ENCODE measurements at regions not wholly inside any gene's neighbourhood (a gene's known extent, or its start where the extent isn't known, plus 50 kb on each side); places are given as distances from the start of the nearest gene placed in this dataset.

- TF ChIP-seq CTCF (IDR thresholded peaks at IDR 0.05): no peak
- TF ChIP-seq POLR2A (IDR thresholded peaks at IDR 0.05): no peak
These were observed 358.2 kb upstream of the DMAC1 start for GRCh38 chr9:8157683-8158324.

Data from body of pancreas (tissue), 4 donors.